Breast epithelium (tissue), 3 donors: ENCODE measurements at regions not wholly inside any gene's neighbourhood (a gene's known extent, or its start where the extent isn't known, plus 50 kb on each side); places are given as distances from the start of the nearest gene placed in this dataset.

ENCODE experiments used
- CTCF ChIP-seq, 3 donors: fragments of 450-650 bp; IDR thresholded peaks; one replicate each; pipeline ENCODE4 v1.5.1; 2016 to 2017; ENCODE audit warnings: antibody characterized with exemption in 3 of 3, mild to moderate bottlenecking in 3 of 3, moderate library complexity in 3 of 3
- POLR2A ChIP-seq: fragments of 450-650 bp; IDR thresholded peaks from one replicate; pipeline ENCODE4 v1.6.1; 2016; ENCODE audit warnings: antibody characterized with exemption, mild to moderate bottlenecking, moderate library complexity
- POLR2AphosphoS5 ChIP-seq, 3 donors: sonication (generic); formaldehyde crosslinking; IDR thresholded peaks; one replicate each; pipeline ENCODE4 v1.6.1; 2017; ENCODE audit warnings: antibody characterized with exemption in 3 of 3

DNA sequence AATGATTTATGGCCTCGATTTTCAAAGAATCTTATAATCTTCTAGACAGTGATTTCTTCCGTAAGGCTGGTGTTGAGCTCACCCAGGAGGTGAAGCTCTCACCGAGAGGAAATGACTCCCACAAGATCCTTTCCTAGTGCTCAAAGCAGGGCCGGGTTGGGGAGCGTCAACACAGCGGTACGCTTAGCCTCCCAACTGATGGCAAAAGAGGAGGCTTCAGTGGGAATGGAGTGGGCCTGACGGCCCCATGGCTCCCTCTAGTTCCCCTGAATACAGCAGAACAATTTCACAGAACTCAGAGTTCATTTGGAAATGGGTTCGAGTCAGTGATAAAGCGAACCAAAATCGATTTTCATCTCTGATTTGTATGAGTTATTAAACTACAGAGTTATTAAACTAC, 449.5 kb downstream of the KLF12 start:
- TF ChIP-seq CTCF (IDR thresholded peaks at IDR 0.05) (no peak), POLR2A (no peak), POLR2AphosphoS5 (IDR thresholded peaks at IDR 0.05) (no peak)
